ENCODE measurements at regions not wholly inside any gene's neighbourhood (a gene's known extent, or its start where the extent isn't known, plus 50 kb on each side); places are given as distances from the start of the nearest gene placed in this dataset.

- no peak for DNase-seq (ENCODE audit: low spot score in 2 of 2)
- H3K27me3 ChIP-seq = no peaks in the 10 kb centered on the region
- TF ChIP-seq POLR2AphosphoS5 (IDR thresholded peaks at IDR 0.05) (no peak), CTCF (IDR thresholded peaks at IDR 0.05) (no peak), POLR2A (IDR thresholded peaks at IDR 0.05) (no peak)
- no peaks in the 10 kb centered on the region for H3K4me1 ChIP-seq
- no peak overlapping the region for H3K4me3 ChIP-seq
- H3K36me3 ChIP-seq = no peaks in the 10 kb centered on the region
- no peaks in the 10 kb centered on the region for H3K9me3 ChIP-seq
- H3K27ac ChIP-seq = no peak overlapping the region
- intact Hi-C loops (cut with DNase I; ENCODE audit: low total_unique reads) = no loop called here
Measured at GRCh38 chr1:87170931-87171598, 157.6 kb upstream of the LMO4 start.

- intact Hi-C loops (cut with DNase I; ENCODE audit: low total_unique reads) = no loop called here
- H3K9me3 ChIP-seq = no peaks in the 10 kb centered on the region
- H3K4me3 ChIP-seq = no peak overlapping the region
- no peaks in the 10 kb centered on the region for H3K36me3 ChIP-seq
- no peaks in the 10 kb centered on the region for H3K4me1 ChIP-seq
- H3K27ac ChIP-seq = no peak overlapping the region
- DNase-seq (ENCODE audit: low spot score in 2 of 2) = no peak
- H3K27me3 ChIP-seq = no peaks in the 10 kb centered on the region
- no peak for TF ChIP-seq POLR2A (IDR thresholded peaks at IDR 0.05)
- TF ChIP-seq CTCF (IDR thresholded peaks at IDR 0.05) = no peak
- no peak for TF ChIP-seq POLR2AphosphoS5 (IDR thresholded peaks at IDR 0.05)
Measured at GRCh38 chr1:87173231-87173630, 155.4 kb upstream of the LMO4 start.

- Histone ChIP-seq H3K27ac (no peak overlapping the region), H3K4me3 (no peak overlapping the region), H3K9me3 (no peaks in the 10 kb centered on the region), H3K27me3 (no peaks in the 10 kb centered on the region), H3K36me3 (no peaks in the 10 kb centered on the region), H3K4me1 (no peaks in the 10 kb centered on the region)
- DNase-seq (ENCODE audit: low spot score in 2 of 2) = no peak
- intact Hi-C loops (cut with DNase I; ENCODE audit: low total_unique reads) = no loop called here
- TF ChIP-seq CTCF (IDR thresholded peaks at IDR 0.05) = no peak
- TF ChIP-seq POLR2A (IDR thresholded peaks at IDR 0.05) = no peak
- TF ChIP-seq POLR2AphosphoS5 (IDR thresholded peaks at IDR 0.05) = no peak
Measured at GRCh38 chr1:87174724-87175245, 153.9 kb upstream of the LMO4 start.

- Histone ChIP-seq H3K27ac (no peak overlapping the region), H3K4me3 (no peak overlapping the region), H3K4me1 (no peaks in the 10 kb centered on the region), H3K36me3 (no peaks in the 10 kb centered on the region), H3K27me3 (no peaks in the 10 kb centered on the region), H3K9me3 (no peaks in the 10 kb centered on the region)
- no peak for TF ChIP-seq POLR2AphosphoS5 (IDR thresholded peaks at IDR 0.05)
- TF ChIP-seq POLR2A (IDR thresholded peaks at IDR 0.05) = no peak
- TF ChIP-seq CTCF (IDR thresholded peaks at IDR 0.05) = no peak
- no peak for DNase-seq (ENCODE audit: low spot score in 2 of 2)
- intact Hi-C loops (cut with DNase I; ENCODE audit: low total_unique reads) = no loop called here
Measured at GRCh38 chr1:87176087-87176486, 152.6 kb upstream of the LMO4 start.

- TF ChIP-seq POLR2A (IDR thresholded peaks at IDR 0.05) (no peak), POLR2AphosphoS5 (IDR thresholded peaks at IDR 0.05) (no peak), CTCF (IDR thresholded peaks at IDR 0.05) (no peak)
- no peak for DNase-seq (ENCODE audit: low spot score in 2 of 2)
- intact Hi-C loops (cut with DNase I; ENCODE audit: low total_unique reads) = no loop called here
Measured at GRCh38 chr1:87176514-87176913, 152.2 kb upstream of the LMO4 start.

More at GRCh38 chr1:87176514-87176913, 152.2 kb upstream of the LMO4 start:
- Histone ChIP-seq H3K27ac (no peak overlapping the region), H3K4me1 (no peaks in the 10 kb centered on the region), H3K27me3 (no peaks in the 10 kb centered on the region), H3K4me3 (no peak overlapping the region), H3K36me3 (no peaks in the 10 kb centered on the region), H3K9me3 (no peaks in the 10 kb centered on the region)

All from breast epithelium (tissue), 4 donors.